Sigmoid colon (tissue), 6 donors: ENCODE measurements at regions not wholly inside any gene's neighbourhood (a gene's known extent, or its start where the extent isn't known, plus 50 kb on each side); places are given as distances from the start of the nearest gene placed in this dataset.

ENCODE experiments used
- DNase-seq: peaks from one replicate; pipeline ENCODE4 v3.0.0-alpha.2; 2019
- H3K27ac ChIP-seq, 4 donors: fragments of 200-600 bp; sonication (generic); one replicate each; pipeline ENCODE4 v1.5.1; 2016 to 2019; ENCODE audit warnings: mild to moderate bottlenecking in 1 of 4
- H3K27me3 ChIP-seq, 3 donors: fragments of 200-600 bp; sonication (generic); one replicate each; pipeline ENCODE4 v1.5.1; 2019; ENCODE audit warnings: mild to moderate bottlenecking in 1 of 3
- H3K36me3 ChIP-seq, 4 donors: fragments of 200-600 bp; sonication (generic); one replicate each; pipeline ENCODE4 v1.5.1; 2016 to 2019
- H3K4me1 ChIP-seq, 4 donors: fragments of 200-600 bp; sonication (generic); one replicate each; pipeline ENCODE4 v1.5.1; 2017 to 2019
- H3K4me3 ChIP-seq, 4 donors: fragments of 200-600 bp; sonication (generic); one replicate each; pipeline ENCODE4 v1.5.1; 2017 to 2019; ENCODE audit warnings: mild to moderate bottlenecking in 2 of 4, moderate library complexity in 1 of 4
- H3K9me3 ChIP-seq, 4 donors: fragments of 200-600 bp in 3 of 4; sonication (generic) in 3 of 4; one replicate each; pipeline versions ENCODE4 v1.5.1 to v1.6.1; 2013 to 2019
- EP300 ChIP-seq, 4 donors: sonication (generic); formaldehyde crosslinking; IDR thresholded peaks; one replicate each; pipeline ENCODE4 v1.6.1; 2017; ENCODE audit warnings: antibody characterized with exemption in 4 of 4
- POLR2A ChIP-seq, 2 donors: fragments of 450-650 bp; IDR thresholded peaks; one replicate each; pipeline ENCODE4 v1.6.1; 2016; ENCODE audit warnings: antibody characterized with exemption in 2 of 2, mild to moderate bottlenecking in 2 of 2, moderate library complexity in 2 of 2
- POLR2AphosphoS5 ChIP-seq, 4 donors: sonication (generic); formaldehyde crosslinking; IDR thresholded peaks; one replicate each; pipeline ENCODE4 v1.6.1; 2017; ENCODE audit warnings: antibody characterized with exemption in 4 of 4
- WGBS, 2 donors: extraction: QIAGEN DNeasy Blood & Tissue Kit; methylation state at CpG; one replicate each; pipeline ENCODE4 v1.1.7; 2013; 5-methylcytosine and 5-hydroxymethylcytosine counted together
- intact Hi-C: fragments of 100-400 bp; cut with DNase I; formaldehyde crosslinking; loops from one replicate; pipeline ENCODE4 v1.15.1; 2023
- TF ChIP-seq, protein P1 (sequence below), 4 experiments: fragments of 450-650 bp in 3 of 4; fragments of 200-600 bp in 1 of 4; IDR thresholded peaks; one replicate each; pipeline ENCODE4 v1.5.1; 2016 to 2019; ENCODE audit warnings: antibody characterized with exemption in 4 of 4, mild to moderate bottlenecking in 3 of 4, moderate library complexity in 2 of 4
- donor health status: healthy with polysubstance abuse.
- donor health status: healthy.

DNA sequence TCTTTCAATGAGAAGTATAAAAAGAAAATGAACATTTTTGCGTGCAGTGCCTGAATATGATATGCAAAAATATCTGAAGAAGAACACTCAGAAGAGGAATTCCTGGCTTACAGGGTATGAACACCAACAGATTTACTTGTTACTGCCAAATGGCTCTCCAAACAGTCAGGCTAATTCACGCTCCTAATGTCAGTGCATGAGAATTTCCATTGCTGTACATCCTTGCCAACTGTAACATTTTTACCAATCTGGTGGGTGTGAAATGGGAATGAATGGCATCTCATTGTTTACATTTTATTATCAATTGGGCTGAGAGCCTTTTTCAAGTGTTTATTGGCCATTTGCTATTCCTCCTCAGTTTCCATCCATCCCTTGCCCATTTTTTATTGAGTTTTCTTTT lies 365.3 kb upstream of the MAP3K7 start:
- WGBS, 2 donors, result 73 to 86% methylated on average over 2 of the region's 2 CpGs
- DNase-seq, result no peak
- H3K4me1 ChIP-seq, result no peaks in the 10 kb centered on the region
- H3K27ac ChIP-seq, result no peak overlapping the region
- no peak for TF ChIP-seq POLR2AphosphoS5 (IDR thresholded peaks at IDR 0.05)
- TF ChIP-seq POLR2A (IDR thresholded peaks at IDR 0.05), result no peak
- no peak for TF ChIP-seq EP300 (IDR thresholded peaks at IDR 0.05)
- TF ChIP-seq, protein P1, sequence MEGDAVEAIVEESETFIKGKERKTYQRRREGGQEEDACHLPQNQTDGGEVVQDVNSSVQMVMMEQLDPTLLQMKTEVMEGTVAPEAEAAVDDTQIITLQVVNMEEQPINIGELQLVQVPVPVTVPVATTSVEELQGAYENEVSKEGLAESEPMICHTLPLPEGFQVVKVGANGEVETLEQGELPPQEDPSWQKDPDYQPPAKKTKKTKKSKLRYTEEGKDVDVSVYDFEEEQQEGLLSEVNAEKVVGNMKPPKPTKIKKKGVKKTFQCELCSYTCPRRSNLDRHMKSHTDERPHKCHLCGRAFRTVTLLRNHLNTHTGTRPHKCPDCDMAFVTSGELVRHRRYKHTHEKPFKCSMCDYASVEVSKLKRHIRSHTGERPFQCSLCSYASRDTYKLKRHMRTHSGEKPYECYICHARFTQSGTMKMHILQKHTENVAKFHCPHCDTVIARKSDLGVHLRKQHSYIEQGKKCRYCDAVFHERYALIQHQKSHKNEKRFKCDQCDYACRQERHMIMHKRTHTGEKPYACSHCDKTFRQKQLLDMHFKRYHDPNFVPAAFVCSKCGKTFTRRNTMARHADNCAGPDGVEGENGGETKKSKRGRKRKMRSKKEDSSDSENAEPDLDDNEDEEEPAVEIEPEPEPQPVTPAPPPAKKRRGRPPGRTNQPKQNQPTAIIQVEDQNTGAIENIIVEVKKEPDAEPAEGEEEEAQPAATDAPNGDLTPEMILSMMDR (IDR thresholded peaks at IDR 0.05), result no peak
- H3K9me3 ChIP-seq, result no peaks in the 10 kb centered on the region
- intact Hi-C loops, result no loop called here
- no peaks in the 10 kb centered on the region for H3K36me3 ChIP-seq
- H3K27me3 ChIP-seq, result no peaks in the 10 kb centered on the region
- H3K4me3 ChIP-seq, result no peak overlapping the region

DNA sequence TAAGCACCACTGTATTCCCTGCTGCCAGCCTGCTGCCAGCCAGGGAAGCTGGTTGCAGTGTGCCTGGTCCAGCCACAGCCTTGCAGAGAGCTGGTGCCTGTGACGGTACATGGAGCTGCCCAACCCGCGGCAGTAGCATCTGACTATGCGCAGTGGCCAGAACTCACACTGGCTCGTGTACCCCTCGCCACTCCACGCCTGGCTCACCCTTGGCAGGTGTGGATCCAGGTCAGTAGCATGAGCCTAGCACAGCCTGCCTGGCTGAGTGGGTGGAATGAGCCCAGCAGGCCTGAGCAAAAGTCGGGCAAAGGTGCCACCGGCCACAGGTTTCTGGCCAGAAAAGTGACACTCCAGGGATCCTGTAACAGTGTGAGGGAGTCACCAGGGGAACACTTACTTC lies 361.7 kb upstream of the MAP3K7 start:
- intact Hi-C loops, result no loop called here
- Histone ChIP-seq H3K27me3 (no peaks in the 10 kb centered on the region), H3K36me3 (no peaks in the 10 kb centered on the region), H3K4me1 (no peaks in the 10 kb centered on the region), H3K9me3 (no peaks in the 10 kb centered on the region), H3K4me3 (no peak overlapping the region), H3K27ac (no peak overlapping the region)
- 90 to 93% methylated on average over 9 of the region's 9 CpGs for WGBS, 2 donors
- TF ChIP-seq POLR2A (IDR thresholded peaks at IDR 0.05) (no peak), EP300 (IDR thresholded peaks at IDR 0.05) (no peak), POLR2AphosphoS5 (IDR thresholded peaks at IDR 0.05) (no peak)
- TF ChIP-seq, protein P1 (IDR thresholded peaks at IDR 0.05), result no peak
- DNase-seq, result no peak

DNA sequence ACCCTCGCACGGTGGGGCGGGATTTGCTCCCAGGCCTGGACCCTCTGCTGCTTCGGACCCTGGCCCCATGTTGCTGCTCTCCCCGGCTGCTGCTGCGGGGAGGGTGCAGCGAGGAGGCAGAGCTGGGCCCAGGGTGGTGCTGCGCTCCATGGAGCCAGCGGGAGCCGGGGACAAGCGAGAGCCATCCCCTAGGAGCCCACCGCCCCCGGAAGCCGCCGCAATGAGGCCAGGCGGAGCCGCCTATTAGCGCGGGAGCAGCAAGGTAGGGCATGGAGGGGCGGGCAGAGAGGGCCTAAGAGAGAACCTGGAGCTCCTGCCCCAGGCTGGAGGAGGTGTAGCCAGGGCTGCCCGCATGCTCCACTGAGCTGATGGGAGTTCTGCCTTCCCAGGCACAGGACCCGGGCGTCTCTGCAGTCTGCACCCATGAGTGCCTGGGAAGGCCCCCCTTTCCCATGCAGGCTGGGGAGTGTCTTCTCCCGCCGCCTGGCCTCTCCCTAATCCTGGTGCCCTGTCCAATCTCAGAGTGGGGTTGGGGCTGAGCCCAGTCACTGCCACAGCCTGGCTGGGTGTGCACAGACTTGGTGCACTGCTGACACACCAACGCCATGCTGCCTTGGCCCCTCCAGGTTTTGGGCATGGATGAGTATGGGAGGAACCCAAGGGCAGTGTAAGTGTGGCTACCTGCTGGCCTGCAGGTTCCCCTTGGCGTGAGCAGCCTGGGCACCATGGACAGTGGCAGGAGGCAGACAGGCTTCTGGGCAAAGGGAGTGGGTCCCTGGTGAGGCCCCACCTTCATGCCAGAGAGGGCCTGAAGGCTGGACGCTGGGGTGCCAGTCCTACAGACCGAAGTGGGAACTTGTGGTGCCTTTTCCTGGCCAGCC lies 360.6 kb upstream of the MAP3K7 start:
- H3K4me1 ChIP-seq, result no peaks in the 10 kb centered on the region
- DNase-seq, result no peak
- no peaks in the 10 kb centered on the region for H3K27me3 ChIP-seq
- no peak overlapping the region for H3K4me3 ChIP-seq
- no peaks in the 10 kb centered on the region for H3K36me3 ChIP-seq
- no peak overlapping the region for H3K27ac ChIP-seq
- intact Hi-C loops, result no loop called here
- TF ChIP-seq POLR2A (IDR thresholded peaks at IDR 0.05) (no peak), POLR2AphosphoS5 (IDR thresholded peaks at IDR 0.05) (no peak), EP300 (IDR thresholded peaks at IDR 0.05) (no peak)
- TF ChIP-seq, protein P1 (IDR thresholded peaks at IDR 0.05), result no peak
- no peaks in the 10 kb centered on the region for H3K9me3 ChIP-seq
- 93 to 94% methylated on average over 29 of the region's 29 CpGs for WGBS, 2 donors

DNA sequence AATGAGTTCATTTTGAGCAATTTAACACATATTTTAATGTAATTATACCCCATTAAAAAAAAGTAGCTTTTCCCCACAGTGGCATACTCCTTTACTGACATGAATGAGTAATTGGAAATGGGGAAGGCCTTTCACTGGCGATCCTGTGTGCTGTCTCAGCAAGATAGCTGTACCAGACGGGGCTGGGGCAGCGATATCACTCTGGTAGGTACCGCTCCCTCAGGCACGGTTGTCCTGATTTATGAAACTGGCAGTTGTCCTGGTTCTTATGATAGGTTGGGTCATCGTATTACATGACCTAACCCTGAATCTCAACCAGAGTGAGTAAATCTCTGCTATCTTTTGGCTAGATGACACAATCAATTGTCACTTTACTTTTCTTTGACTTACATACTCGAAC lies 355.0 kb upstream of the MAP3K7 start:
- no peak overlapping the region for H3K4me3 ChIP-seq
- no peak for DNase-seq
- no peaks in the 10 kb centered on the region for H3K4me1 ChIP-seq
- 62 to 84% methylated on average over 7 of the region's 7 CpGs for WGBS, 2 donors
- intact Hi-C loops, result no loop called here
- H3K9me3 ChIP-seq, result no peaks in the 10 kb centered on the region
- H3K27ac ChIP-seq, result no peak overlapping the region
- no peaks in the 10 kb centered on the region for H3K36me3 ChIP-seq
- H3K27me3 ChIP-seq, result no peaks in the 10 kb centered on the region
- TF ChIP-seq, protein P1 (IDR thresholded peaks at IDR 0.05), result no peak
- TF ChIP-seq EP300 (IDR thresholded peaks at IDR 0.05), result no peak
- no peak for TF ChIP-seq POLR2AphosphoS5 (IDR thresholded peaks at IDR 0.05)
- no peak for TF ChIP-seq POLR2A (IDR thresholded peaks at IDR 0.05)
